Activated CD8-positive, alpha-beta memory T cell treated with anti-CD3 and anti-CD28 coated beads, Interleukin-2, amount 50 U/mL, for 4 hours (primary cell): ENCODE measurements at regions not wholly inside any gene's neighbourhood (a gene's known extent, or its start where the extent isn't known, plus 50 kb on each side); places are given as distances from the start of the nearest gene placed in this dataset.

Experiments used
- DNase-seq: peaks from one replicate; pipeline ENCODE4 v3.0.0-alpha.2; 2020

- no peak for DNase-seq
Observed at GRCh38 chr5:146940295-146940694, 61.7 kb upstream of the PPP2R2B start.

- DNase-seq: no peak
Observed at GRCh38 chr5:146944019-146944418, 65.5 kb upstream of the PPP2R2B start.

GRCh38 chr5:146944764-146945616 lies 66.4 kb upstream of the PPP2R2B start:
- no peak for DNase-seq

DNA sequence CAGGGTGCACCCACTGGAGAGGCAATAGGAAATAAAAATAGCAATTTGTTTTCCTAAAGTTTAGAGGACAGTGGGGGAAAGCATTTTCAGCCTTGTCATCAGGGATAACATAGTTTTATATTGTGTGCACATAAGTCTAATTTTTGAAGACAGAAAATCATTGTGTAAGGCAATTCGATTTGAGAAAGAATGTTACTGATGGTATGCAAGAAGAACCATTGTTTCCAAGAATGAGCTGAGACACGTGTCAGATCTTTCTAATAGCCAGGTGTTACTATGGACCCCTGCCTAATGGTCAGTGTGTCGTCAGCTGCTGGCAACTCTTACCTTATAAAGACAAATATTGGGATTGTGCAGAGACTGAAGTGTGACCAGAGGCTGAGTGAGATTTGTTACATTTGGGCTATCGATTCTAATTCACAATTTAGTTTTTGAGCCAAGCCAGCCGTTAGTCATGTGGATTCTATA lies 67.1 kb upstream of the PPP2R2B start:
- DNase-seq: no peak

DNA sequence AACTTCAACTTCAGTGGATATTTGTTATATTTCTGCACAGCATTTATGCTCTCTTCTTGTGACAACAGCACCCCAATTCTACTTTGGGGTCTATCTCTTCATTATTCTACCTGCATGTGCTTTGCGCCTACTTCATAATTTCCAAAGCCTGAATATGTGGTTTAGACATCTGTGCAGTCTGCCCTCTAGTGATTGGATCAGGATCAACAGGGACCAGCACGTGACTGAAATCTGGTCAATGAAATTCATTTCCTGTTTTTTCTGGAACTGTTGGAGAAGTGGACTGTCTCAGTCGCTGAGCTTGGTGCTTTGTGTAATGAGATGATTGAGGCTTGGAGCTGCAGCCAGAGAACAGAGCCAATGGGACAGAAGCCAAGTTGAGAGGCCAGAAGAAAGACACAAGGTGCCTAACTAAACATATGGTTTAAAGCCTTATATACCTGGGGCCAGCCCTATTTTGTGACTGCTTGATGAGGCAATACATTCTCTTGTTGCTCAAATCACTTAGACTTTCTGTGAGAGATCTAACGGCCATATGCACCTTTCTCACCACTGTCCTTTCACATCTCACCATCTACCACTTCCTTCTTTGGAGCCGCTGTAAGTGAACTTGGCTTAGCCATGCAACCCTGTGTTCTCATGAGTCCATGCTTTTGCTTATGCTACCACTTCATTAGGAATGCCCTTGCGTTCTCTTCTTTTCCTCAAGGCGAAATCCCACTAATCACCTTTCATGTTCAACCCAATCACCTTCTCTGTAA lies 68.8 kb upstream of the PPP2R2B start:
- no peak for DNase-seq

DNA sequence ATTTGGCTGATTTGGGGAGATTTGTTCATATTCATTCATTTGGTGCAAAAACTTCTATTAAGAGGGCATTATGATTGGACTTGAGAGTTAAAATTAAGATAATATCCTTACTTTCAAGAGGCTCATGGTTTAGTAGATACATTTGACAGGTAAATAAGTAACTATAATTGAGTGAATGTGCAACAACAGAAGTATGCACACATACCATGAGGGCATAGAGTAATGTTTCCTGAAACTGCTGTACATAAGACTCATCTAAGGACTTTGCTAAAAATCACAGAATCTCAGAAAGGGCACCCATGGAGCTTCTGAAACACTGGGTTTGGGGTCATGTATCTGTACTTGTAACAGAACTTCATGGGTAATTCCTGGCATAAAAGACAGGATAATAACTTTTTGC lies 70.1 kb upstream of the PPP2R2B start:
- DNase-seq: no peak

GRCh38 chr5:146952168-146952567 lies 73.6 kb upstream of the PPP2R2B start:
- no peak for DNase-seq

- DNase-seq: no peak
Observed at GRCh38 chr5:146956217-146956616, 77.7 kb upstream of the PPP2R2B start.

- no peak for DNase-seq
Observed at GRCh38 chr5:146959360-146959759, 80.8 kb upstream of the PPP2R2B start.

DNA sequence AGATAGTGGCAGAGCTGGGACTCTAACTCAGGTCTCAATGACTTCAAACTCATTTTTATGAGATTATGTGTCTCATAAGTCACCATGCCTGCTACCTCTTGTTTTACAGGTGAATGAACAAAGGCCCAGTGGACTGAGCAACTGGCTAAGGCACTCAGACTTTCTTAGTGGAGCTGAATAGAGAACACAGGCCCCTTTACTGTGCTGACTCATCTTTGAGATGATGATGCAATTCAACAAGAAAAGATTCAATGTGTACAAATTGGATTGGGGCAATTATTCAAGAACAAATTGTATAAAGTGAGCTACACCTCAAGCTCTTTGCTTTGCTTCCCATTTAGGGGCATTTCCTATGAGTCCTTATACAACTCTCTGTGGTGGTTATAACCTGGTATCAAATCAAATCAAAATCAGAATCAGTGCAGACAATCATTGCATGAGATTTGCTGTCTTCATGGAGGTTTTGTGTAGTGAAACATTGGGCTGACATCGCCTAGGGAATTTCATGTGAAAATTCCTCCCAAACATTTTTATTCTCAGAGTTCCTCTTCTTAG lies 84.3 kb upstream of the PPP2R2B start:
- DNase-seq: no peak

- peak; percentile 29 for DNase-seq
Observed at GRCh38 chr5:146965761-146966659, 87.5 kb upstream of the PPP2R2B start.

DNA sequence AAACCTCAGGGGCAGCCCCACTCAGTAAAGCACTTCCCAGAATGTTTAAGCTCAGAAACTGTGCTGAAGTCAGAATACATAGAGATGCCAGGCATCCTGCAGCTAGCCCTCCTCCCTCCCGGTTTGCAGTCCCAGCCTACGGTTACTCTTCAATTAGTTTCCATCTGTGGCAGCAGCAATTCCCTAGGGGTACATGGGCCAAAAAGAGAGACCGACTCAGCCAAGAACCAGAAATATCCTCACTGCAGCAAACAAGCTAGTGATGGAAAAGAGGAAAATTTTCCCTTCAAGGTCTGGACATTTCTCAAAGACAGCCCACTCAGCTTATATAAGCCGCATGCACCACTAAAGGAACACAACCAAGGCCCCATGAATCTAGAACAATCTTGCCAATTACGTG lies 89.1 kb upstream of the PPP2R2B start:
- no peak for DNase-seq

- no peak for DNase-seq
Observed at GRCh38 chr5:146971401-146971800, 92.8 kb upstream of the PPP2R2B start.

DNA sequence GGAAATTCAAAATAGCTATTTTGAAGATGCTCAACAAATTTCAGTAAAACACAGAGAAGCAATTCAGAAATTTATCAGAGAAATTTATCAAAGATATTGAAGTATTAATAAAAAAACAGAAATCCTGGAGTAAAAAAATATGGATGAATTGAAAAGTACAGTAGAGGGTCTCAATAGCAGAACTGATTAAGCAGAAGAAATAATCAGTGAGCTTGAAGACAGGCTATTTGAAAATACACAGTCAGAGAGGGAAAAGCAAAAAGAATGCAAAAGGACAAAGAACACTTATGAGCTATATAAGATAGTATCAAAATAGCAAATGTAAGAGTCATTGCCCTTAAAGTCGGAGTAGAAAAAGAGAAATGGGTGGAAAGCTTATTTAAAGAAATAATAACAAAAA lies 107.9 kb upstream of the PPP2R2B start:
- no peak for DNase-seq

DNA sequence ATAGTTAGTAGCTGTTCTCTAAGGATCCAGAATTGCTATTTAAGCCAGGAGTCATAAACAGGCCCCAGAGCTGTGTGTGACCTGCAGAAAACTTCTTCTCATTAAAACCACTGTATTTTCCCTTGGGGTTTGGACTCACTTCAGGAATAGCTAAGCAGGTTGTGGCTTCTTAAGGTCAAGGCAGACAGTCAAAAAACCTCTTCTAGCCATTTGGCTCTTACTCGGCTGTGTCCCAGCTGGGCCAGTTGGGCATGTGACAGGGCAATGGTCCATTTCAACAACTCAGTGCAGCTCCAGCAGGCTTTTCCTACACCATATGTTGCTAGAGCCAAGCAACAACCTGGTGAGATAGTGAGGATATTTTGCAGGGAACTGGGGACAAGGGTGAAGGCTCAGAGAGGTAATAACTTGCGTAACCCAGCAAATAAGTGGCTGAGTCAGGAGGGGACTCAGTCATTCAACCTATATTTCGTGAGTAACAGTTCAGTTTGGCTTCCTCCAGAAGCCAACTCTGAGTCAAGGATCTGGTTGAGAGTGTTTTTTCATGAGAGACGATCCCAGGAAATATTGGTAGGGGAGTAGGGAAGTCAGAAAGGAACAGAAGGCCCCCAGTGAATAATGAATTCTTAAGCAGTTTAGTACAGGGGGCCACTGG lies 115.4 kb upstream of the PPP2R2B start:
- DNase-seq: no peak

DNA sequence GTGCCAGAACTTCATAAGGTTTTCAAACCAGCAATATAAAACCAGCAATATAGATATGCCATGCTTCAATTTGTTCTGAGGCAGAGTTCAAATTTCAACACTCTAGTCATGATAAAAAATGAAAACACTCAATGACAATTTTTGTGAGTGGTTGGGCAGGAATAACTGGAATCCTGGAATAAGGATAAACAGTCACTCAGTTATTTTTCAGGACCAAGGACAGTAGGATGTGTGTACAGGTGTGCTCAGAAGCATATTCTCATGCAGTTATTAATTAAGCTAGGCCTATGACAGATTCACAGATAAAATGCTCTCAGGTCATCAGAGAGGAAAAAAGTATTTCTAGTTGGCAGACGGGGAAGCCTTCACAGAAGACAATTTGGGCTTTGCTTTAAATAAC lies 117.3 kb upstream of the PPP2R2B start:
- no peak for DNase-seq

- DNase-seq: no peak
Observed at GRCh38 chr5:147015405-147015804, 136.8 kb upstream of the PPP2R2B start.

DNA sequence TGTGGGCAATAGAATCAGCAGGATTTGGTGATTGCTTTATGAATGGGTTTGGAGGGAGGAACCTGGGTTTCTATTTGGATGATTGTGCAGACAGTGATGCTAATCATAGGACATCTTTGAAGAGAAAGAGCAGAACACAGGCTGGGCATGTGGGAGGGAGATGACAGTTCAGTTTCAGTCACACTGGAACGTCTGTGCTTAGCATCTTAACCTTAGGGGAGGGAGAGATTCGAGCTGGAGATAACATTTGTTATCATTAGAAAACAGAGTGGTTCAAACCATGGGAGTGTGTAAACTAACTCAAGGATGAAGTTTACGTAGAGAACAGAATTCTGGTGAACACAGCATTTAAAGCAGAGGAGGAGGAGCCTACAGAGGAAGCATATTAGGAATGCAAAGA lies 138.6 kb upstream of the PPP2R2B start:
- DNase-seq: no peak

GRCh38 chr5:147017621-147018020 lies 139.1 kb upstream of the PPP2R2B start:
- DNase-seq: no peak

DNA sequence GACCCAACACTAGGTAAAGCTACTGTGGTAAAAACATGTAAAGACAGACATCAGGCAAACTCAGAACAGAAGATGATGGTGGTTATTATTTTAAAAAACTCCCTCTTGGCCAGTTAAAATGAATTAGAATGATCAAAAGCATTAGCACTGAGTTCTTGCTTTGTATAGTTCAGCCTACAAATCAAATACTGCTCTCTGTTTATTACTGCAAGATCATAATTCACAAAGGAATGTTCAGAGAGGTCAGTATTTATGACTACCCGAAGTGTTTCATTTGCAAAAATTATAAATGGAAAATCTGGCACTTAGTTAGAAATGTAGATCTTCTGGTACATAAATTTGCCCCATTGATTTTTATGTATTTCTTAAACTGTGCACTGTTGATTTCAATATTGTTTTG lies 140.3 kb upstream of the PPP2R2B start:
- no peak for DNase-seq

- no peak for DNase-seq
Observed at GRCh38 chr5:147036691-147037245, 158.2 kb upstream of the PPP2R2B start.
